HG03378 (cell line): ENCODE measurements at regions not wholly inside any gene's neighbourhood (a gene's known extent, or its start where the extent isn't known, plus 50 kb on each side); places are given as distances from the start of the nearest gene placed in this dataset.

Source experiments
- ATAC-seq: cut with Tn5 transposase; IDR thresholded peaks from one replicate; pipeline ENCODE4 v1.9.1; 2021; ENCODE audit warnings: mild to moderate bottlenecking, moderate library complexity; ENCODE audit not compliant: unreplicated experiment

- no peak for ATAC-seq
These were observed 53.1 kb upstream of the SCIN start for GRCh38 chr7:12517451-12517850.

GRCh38 chr7:12518920-12519681 lies 51.4 kb upstream of the SCIN start:
- ATAC-seq, result peak; percentile 81

DNA sequence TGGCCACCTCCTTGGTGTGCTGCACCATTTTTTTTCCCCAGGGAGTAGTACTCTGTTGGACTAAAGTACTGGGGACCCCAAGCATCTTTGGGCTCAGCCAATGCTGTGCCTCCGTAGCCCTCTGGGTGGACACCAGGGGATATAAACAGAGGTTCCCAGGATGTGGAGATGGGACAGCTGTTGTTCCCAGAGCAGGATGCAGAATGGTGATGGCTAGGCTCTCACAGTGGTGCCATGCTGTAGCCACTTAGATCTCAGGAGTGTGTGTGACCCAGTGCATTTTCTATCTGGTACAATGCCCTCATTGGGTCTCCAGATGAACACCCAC lies 50.9 kb upstream of the SCIN start:
- ATAC-seq, result no peak
